Neural progenitor cell (in vitro differentiated cells): ENCODE measurements at regions not wholly inside any gene's neighbourhood (a gene's known extent, or its start where the extent isn't known, plus 50 kb on each side); places are given as distances from the start of the nearest gene placed in this dataset.

Source experiments
- DNase-seq: peaks from one replicate; pipeline ENCODE4 v3.0.0-alpha.2; 2016; ENCODE audit warnings: low spot score
- H2AFZ ChIP-seq: fragments of 200-600 bp; sonication (generic); replicated peaks from 2 replicates; pipeline ENCODE4 v1.6.1; 2016; ENCODE audit warnings: antibody characterized with exemption
- H3F3A ChIP-seq: fragments of 200-600 bp; sonication (generic); 2 replicates; pipeline ENCODE4 v1.6.1; 2016; ENCODE audit warnings: antibody characterized with exemption, low read depth
- H3K27ac ChIP-seq: fragments of 200-600 bp; sonication (generic); 2 replicates; pipeline ENCODE4 v1.5.1; 2016; ENCODE audit warnings: mild to moderate bottlenecking
- H3K27me3 ChIP-seq: fragments of 200-600 bp; sonication (generic); 2 replicates; pipeline ENCODE4 v1.6.1; 2016; ENCODE audit warnings: mild to moderate bottlenecking, moderate library complexity
- H3K36me3 ChIP-seq: fragments of 200-600 bp; sonication (generic); 2 replicates; pipeline ENCODE4 v1.5.1; 2016
- H3K4me1 ChIP-seq: fragments of 200-600 bp; sonication (generic); 2 replicates; pipeline ENCODE4 v1.6.1; 2016; ENCODE audit warnings: mixed run types
- H3K4me2 ChIP-seq: fragments of 200-600 bp; sonication (generic); 2 replicates; pipeline ENCODE4 v1.6.1; 2016
- H3K4me3 ChIP-seq: fragments of 200-600 bp; sonication (generic); 2 replicates; pipeline ENCODE4 v1.5.1; 2016
- H3K79me2 ChIP-seq: fragments of 200-600 bp; sonication (generic); 2 replicates; pipeline ENCODE4 v1.6.1; 2016; ENCODE audit warnings: low read depth
- H3K9ac ChIP-seq: fragments of 200-600 bp; sonication (generic); 2 replicates; pipeline ENCODE4 v1.6.1; 2016
- H3K9me3 ChIP-seq: fragments of 200-600 bp; sonication (generic); 2 replicates; pipeline ENCODE4 v1.5.1; 2016; ENCODE audit warnings: low read depth
- H4K20me1 ChIP-seq: fragments of 200-600 bp; sonication (generic); 2 replicates; pipeline ENCODE4 v1.6.1; 2016; ENCODE audit warnings: low read depth
- H3K27ac Mint-ChIP-seq: 3 replicates; pipeline ENCODE4 v1.8.0; 2021; ENCODE audit warnings: mixed read lengths
- H3K27me3 Mint-ChIP-seq: 2 replicates; pipeline ENCODE4 v1.8.0; 2022; ENCODE audit warnings: low read depth, mild to moderate bottlenecking, inconsistent platforms, moderate library complexity, mixed read lengths; ENCODE audit not compliant: insufficient read depth
- H3K36me3 Mint-ChIP-seq: 3 replicates; pipeline ENCODE4 v1.8.0; 2021; ENCODE audit warnings: mixed read lengths
- H3K4me1 Mint-ChIP-seq: 3 replicates; pipeline ENCODE4 v1.8.0; 2021; ENCODE audit warnings: mixed read lengths
- H3K4me3 Mint-ChIP-seq: 3 replicates; pipeline ENCODE4 v1.8.0; 2021; ENCODE audit warnings: mild to moderate bottlenecking, moderate library complexity, mixed read lengths
- H3K9me3 Mint-ChIP-seq: 3 replicates; pipeline ENCODE4 v1.8.0; 2020; ENCODE audit warnings: mixed read lengths
- EZH2 ChIP-seq: fragments of 200-600 bp; sonication (generic); IDR thresholded peaks from 2 replicates; pipeline ENCODE4 v1.6.1; 2017; ENCODE audit warnings: antibody characterized with exemption, mild to moderate bottlenecking, moderate library complexity
- EZH2phosphoT487 ChIP-seq: fragments of 200-600 bp; sonication (generic); IDR thresholded peaks from 2 replicates; pipeline ENCODE4 v1.6.1; 2017; ENCODE audit warnings: antibody characterized with exemption
- TF ChIP-seq, protein P1 (sequence below): fragments of 200-600 bp; sonication (generic); IDR thresholded peaks from 2 replicates; pipeline ENCODE4 v1.5.1; 2017; ENCODE audit warnings: antibody characterized with exemption, mild to moderate bottlenecking

DNA sequence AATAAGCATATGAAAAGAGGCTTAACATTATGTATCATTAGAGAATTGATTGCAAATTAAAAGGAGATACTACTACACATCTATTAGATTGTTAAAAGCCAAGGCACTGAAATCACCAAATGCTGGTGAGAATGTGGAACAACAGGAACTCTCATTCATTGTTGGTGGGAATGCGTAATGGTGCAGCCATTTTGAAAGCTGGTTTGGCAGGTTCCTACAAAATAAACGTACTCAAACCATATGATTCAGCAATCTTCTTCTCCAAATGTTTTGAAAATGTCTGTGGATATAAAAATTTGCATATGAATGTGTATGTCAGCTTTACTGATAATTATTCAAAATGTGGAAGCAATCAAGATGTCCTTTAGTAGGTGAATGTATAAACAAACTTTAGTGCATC is 176.4 kb upstream of the PLET1 start:
- Mint-ChIP-seq H3K27ac (no peak overlapping the region), H3K9me3 (peaks cover 18% of the 10 kb centered on the region), H3K4me1 (no peaks in the 10 kb centered on the region), H3K4me3 (no peak overlapping the region), H3K36me3 (no peaks in the 10 kb centered on the region), H3K27me3 (no peaks in the 10 kb centered on the region)
- Histone ChIP-seq H3K4me1 (no peaks in the 10 kb centered on the region), H2AFZ (no peak overlapping the region), H3K79me2 (no peaks in the 10 kb centered on the region), H3K36me3 (no peaks in the 10 kb centered on the region), H3K27ac (no peak overlapping the region), H3K4me2 (no peak overlapping the region), H4K20me1 (no peaks in the 10 kb centered on the region), H3F3A (no peaks in the 10 kb centered on the region), H3K9me3 (no peaks in the 10 kb centered on the region), H3K27me3 (no peaks in the 10 kb centered on the region), H3K4me3 (no peak overlapping the region), H3K9ac (no peak overlapping the region)
- no peak for TF ChIP-seq EZH2phosphoT487
- no peak for TF ChIP-seq EZH2
- TF ChIP-seq, protein P1, sequence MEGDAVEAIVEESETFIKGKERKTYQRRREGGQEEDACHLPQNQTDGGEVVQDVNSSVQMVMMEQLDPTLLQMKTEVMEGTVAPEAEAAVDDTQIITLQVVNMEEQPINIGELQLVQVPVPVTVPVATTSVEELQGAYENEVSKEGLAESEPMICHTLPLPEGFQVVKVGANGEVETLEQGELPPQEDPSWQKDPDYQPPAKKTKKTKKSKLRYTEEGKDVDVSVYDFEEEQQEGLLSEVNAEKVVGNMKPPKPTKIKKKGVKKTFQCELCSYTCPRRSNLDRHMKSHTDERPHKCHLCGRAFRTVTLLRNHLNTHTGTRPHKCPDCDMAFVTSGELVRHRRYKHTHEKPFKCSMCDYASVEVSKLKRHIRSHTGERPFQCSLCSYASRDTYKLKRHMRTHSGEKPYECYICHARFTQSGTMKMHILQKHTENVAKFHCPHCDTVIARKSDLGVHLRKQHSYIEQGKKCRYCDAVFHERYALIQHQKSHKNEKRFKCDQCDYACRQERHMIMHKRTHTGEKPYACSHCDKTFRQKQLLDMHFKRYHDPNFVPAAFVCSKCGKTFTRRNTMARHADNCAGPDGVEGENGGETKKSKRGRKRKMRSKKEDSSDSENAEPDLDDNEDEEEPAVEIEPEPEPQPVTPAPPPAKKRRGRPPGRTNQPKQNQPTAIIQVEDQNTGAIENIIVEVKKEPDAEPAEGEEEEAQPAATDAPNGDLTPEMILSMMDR: no peak
- no peak for DNase-seq

- H3K27ac Mint-ChIP-seq: no peak overlapping the region
- peaks cover 11% of the 10 kb centered on the region for H3K9me3 Mint-ChIP-seq
- no peaks in the 10 kb centered on the region for H3K36me3 ChIP-seq
- no peaks in the 10 kb centered on the region for H3K79me2 ChIP-seq
- no peaks in the 10 kb centered on the region for H3K4me1 ChIP-seq
- no peaks in the 10 kb centered on the region for H3K27me3 ChIP-seq
- H4K20me1 ChIP-seq: no peaks in the 10 kb centered on the region
- no peaks in the 10 kb centered on the region for H3F3A ChIP-seq
- H3K9ac ChIP-seq: no peak overlapping the region
- H3K4me3 ChIP-seq: no peak overlapping the region
- no peaks in the 10 kb centered on the region for H3K27me3 Mint-ChIP-seq
- TF ChIP-seq EZH2phosphoT487: no peak
- no peak for TF ChIP-seq EZH2
- TF ChIP-seq, protein P1: no peak
- H3K9me3 ChIP-seq: no peaks in the 10 kb centered on the region
- H3K4me1 Mint-ChIP-seq: no peaks in the 10 kb centered on the region
- H3K4me2 ChIP-seq: no peak overlapping the region
- H3K36me3 Mint-ChIP-seq: no peaks in the 10 kb centered on the region
- no peak for DNase-seq
- H3K27ac ChIP-seq: no peak overlapping the region
- H3K4me3 Mint-ChIP-seq: no peak overlapping the region
- H2AFZ ChIP-seq: no peak overlapping the region
Measured at GRCh38 chr11:112439614-112440013, 179.0 kb upstream of the PLET1 start.

DNA sequence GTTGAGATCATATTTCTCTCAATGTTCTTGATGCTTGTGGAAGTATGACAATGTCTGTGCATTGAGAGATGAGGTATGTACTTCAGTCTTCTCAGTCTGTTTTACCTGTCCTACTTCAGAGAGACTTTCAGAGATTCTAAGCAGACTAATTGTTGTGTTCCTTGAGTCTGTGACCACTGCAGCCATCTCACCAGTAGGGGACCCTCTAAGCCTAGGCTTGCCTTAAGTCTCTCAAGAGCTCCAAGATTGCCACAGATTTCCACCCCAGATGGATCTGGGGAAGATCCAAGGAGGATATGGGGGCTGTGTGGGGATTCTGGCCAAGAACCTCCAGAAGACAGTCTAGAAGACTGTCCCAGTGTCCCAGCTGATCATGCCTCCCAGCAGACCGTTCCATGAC is 179.9 kb upstream of the PLET1 start:
- no peak overlapping the region for H3K4me3 ChIP-seq
- Mint-ChIP-seq H3K4me3 (no peak overlapping the region), H3K36me3 (no peaks in the 10 kb centered on the region), H3K27ac (no peak overlapping the region), H3K9me3 (peaks cover 14% of the 10 kb centered on the region), H3K4me1 (no peaks in the 10 kb centered on the region), H3K27me3 (no peaks in the 10 kb centered on the region)
- no peak overlapping the region for H3K9ac ChIP-seq
- H4K20me1 ChIP-seq: no peaks in the 10 kb centered on the region
- no peak overlapping the region for H2AFZ ChIP-seq
- no peaks in the 10 kb centered on the region for H3F3A ChIP-seq
- no peaks in the 10 kb centered on the region for H3K27me3 ChIP-seq
- no peak for TF ChIP-seq EZH2
- TF ChIP-seq EZH2phosphoT487: no peak
- TF ChIP-seq, protein P1: peak; percentile 84
- H3K27ac ChIP-seq: no peak overlapping the region
- peaks cover 4% of the 10 kb centered on the region for H3K9me3 ChIP-seq
- peak; percentile 78 for DNase-seq
- H3K4me1 ChIP-seq: no peaks in the 10 kb centered on the region
- no peak overlapping the region for H3K4me2 ChIP-seq
- no peaks in the 10 kb centered on the region for H3K79me2 ChIP-seq
- no peaks in the 10 kb centered on the region for H3K36me3 ChIP-seq

GRCh38 chr11:112448168-112448567 is 187.5 kb upstream of the PLET1 start:
- Mint-ChIP-seq H3K27ac (no peak overlapping the region), H3K9me3 (peaks cover 8% of the 10 kb centered on the region), H3K4me3 (no peak overlapping the region), H3K36me3 (no peaks in the 10 kb centered on the region), H3K27me3 (no peaks in the 10 kb centered on the region), H3K4me1 (peaks cover 10% of the 10 kb centered on the region)
- no peaks in the 10 kb centered on the region for H3K27me3 ChIP-seq
- H3K9me3 ChIP-seq: peaks cover 4% of the 10 kb centered on the region
- no peaks in the 10 kb centered on the region for H3K4me1 ChIP-seq
- H3F3A ChIP-seq: no peaks in the 10 kb centered on the region
- no peaks in the 10 kb centered on the region for H3K79me2 ChIP-seq
- H3K4me3 ChIP-seq: no peak overlapping the region
- H3K27ac ChIP-seq: no peak overlapping the region
- no peak overlapping the region for H3K4me2 ChIP-seq
- no peak for DNase-seq
- no peak overlapping the region for H2AFZ ChIP-seq
- H3K36me3 ChIP-seq: peaks cover 3% of the 10 kb centered on the region
- H4K20me1 ChIP-seq: no peaks in the 10 kb centered on the region
- TF ChIP-seq, protein P1: no peak
- TF ChIP-seq EZH2phosphoT487: no peak
- no peak for TF ChIP-seq EZH2
- H3K9ac ChIP-seq: no peak overlapping the region
